Neural progenitor cell (in vitro differentiated cells): ENCODE measurements at regions not wholly inside any gene's neighbourhood (a gene's known extent, or its start where the extent isn't known, plus 50 kb on each side); places are given as distances from the start of the nearest gene placed in this dataset.

ENCODE experiments used
- EZH2phosphoT487 ChIP-seq: fragments of 200-600 bp; sonication (generic); IDR thresholded peaks from 2 replicates; pipeline ENCODE4 v1.6.1; 2017; ENCODE audit warnings: antibody characterized with exemption
- TF ChIP-seq, protein P1 (sequence below): fragments of 200-600 bp; sonication (generic); IDR thresholded peaks from 2 replicates; pipeline ENCODE4 v1.5.1; 2017; ENCODE audit warnings: antibody characterized with exemption, mild to moderate bottlenecking

DNA sequence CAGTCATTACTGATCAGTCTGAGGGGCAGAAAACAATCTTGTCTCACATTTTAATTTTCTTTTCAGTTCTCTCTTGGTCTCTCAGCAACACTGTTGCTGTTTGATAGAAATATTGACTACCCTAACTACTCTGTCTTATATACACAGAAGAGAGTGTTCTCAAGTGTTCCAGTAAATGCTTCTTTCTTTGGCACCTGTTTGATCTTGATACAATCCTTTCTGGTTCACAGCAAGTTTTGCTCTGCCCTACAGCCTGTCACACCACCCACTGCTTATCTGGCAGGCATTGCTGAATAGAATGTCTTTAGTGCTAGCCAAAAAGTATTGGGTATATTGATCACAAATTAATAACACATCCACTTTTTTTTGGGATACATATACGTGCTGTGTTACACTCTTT, 75.7 kb upstream of the WLS start:
- TF ChIP-seq, protein P1, sequence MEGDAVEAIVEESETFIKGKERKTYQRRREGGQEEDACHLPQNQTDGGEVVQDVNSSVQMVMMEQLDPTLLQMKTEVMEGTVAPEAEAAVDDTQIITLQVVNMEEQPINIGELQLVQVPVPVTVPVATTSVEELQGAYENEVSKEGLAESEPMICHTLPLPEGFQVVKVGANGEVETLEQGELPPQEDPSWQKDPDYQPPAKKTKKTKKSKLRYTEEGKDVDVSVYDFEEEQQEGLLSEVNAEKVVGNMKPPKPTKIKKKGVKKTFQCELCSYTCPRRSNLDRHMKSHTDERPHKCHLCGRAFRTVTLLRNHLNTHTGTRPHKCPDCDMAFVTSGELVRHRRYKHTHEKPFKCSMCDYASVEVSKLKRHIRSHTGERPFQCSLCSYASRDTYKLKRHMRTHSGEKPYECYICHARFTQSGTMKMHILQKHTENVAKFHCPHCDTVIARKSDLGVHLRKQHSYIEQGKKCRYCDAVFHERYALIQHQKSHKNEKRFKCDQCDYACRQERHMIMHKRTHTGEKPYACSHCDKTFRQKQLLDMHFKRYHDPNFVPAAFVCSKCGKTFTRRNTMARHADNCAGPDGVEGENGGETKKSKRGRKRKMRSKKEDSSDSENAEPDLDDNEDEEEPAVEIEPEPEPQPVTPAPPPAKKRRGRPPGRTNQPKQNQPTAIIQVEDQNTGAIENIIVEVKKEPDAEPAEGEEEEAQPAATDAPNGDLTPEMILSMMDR: no peak
- no peak for TF ChIP-seq EZH2phosphoT487
